Lung (tissue), 11 donors: ENCODE measurements at regions not wholly inside any gene's neighbourhood (a gene's known extent, or its start where the extent isn't known, plus 50 kb on each side); places are given as distances from the start of the nearest gene placed in this dataset.
A peak's percentile ranks its signal among the peaks of the same experiment; 100 is the strongest.

Experiments
- ATAC-seq: fragments of 200-7000 bp; cut with Tn5 transposase; one replicate; pipeline ENCODE4 v1.9.1; 2020; ENCODE audit warnings: moderate number of reproducible peaks; ENCODE audit not compliant: insufficient read depth, low FRiP score
- DNase-seq, 3 donors: peaks; one replicate each; pipeline ENCODE4 v3.0.0-alpha.2; 2013 to 2017
- H3K27ac ChIP-seq, 2 donors: one replicate each; pipeline ENCODE4 v1.5.1; 2013; ENCODE audit warnings: mild to moderate bottlenecking in 2 of 2, moderate library complexity in 2 of 2, control low read depth in 1 of 2, inconsistent platforms in 1 of 2, low read depth in 1 of 2, low read length in 1 of 2
- H3K27me3 ChIP-seq, 3 donors: one replicate each; pipeline ENCODE4 v1.5.1; 2013; ENCODE audit warnings: low read length in 2 of 3; ENCODE audit not compliant: control insufficient read depth in 3 of 3, insufficient read depth in 3 of 3
- H3K36me3 ChIP-seq, 4 donors: one replicate each; pipeline ENCODE4 v1.5.1; 2013; ENCODE audit warnings: low read length in 4 of 4, mild to moderate bottlenecking in 1 of 4, moderate library complexity in 1 of 4; ENCODE audit not compliant: control insufficient read depth in 4 of 4, insufficient read depth in 4 of 4
- H3K4me1 ChIP-seq, 5 donors: one replicate each; pipeline ENCODE4 v1.5.1; 2013; ENCODE audit warnings: low read length in 5 of 5, mild to moderate bottlenecking in 2 of 5, moderate library complexity in 1 of 5; ENCODE audit not compliant: control insufficient read depth in 5 of 5, insufficient read depth in 5 of 5
- H3K4me3 ChIP-seq: one replicate; pipeline ENCODE4 v1.5.1; 2013; ENCODE audit warnings: mild to moderate bottlenecking, control low read depth, moderate library complexity
- H3K9ac ChIP-seq, 2 donors: one replicate each; pipeline ENCODE4 v1.5.1; 2013; ENCODE audit warnings: low read length in 2 of 2, control low read depth in 1 of 2; ENCODE audit not compliant: insufficient read depth in 1 of 2
- H3K9me3 ChIP-seq, 4 donors: one replicate each; pipeline ENCODE4 v1.5.1; 2013; ENCODE audit warnings: low read length in 3 of 4, mild to moderate bottlenecking in 1 of 4, moderate library complexity in 1 of 4; ENCODE audit not compliant: control insufficient read depth in 4 of 4, insufficient read depth in 3 of 4
- WGBS, 2 donors: extraction: QIAGEN DNeasy Blood & Tissue Kit; methylation state at CpG; one replicate each; pipeline ENCODE4 v1.1.7; 2013; 5-methylcytosine and 5-hydroxymethylcytosine counted together
- TF ChIP-seq, protein P1 (sequence below): IDR thresholded peaks from 2 replicates; pipeline ENCODE4 v1.5.1; 2012; ENCODE audit warnings: mild to moderate bottlenecking; ENCODE audit errors: control extremely low read depth, extremely low read depth
- donor health status: control.
- donor health status: control.
- donor health status: Bipolar disorder and iron deficiency.
- donor health status: healthy.
- donor health status: DM: yes; HTN: yes; CAD: no.

DNA sequence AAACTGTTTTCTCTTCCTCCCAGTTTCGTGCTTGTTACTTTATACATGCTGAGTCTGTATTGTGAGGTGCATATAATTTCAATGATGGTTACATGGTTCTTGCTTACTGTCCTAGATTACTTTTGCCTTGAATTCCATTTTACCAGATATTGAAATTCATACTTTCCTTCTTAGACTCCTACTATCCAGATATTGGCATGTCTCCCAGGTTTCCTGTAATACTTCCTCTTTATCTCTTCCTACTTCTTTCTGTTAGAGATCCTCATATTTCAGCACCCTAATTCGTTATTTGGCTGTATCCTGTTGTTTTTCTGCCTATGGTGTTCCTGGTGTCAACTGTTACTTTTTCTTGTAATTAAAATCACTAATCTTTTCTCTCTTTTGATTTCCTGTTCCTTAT, 522.1 kb downstream of the CCDC171 start:
- peaks cover 0 to 7% (median 2%) of the 10 kb centered on the region in 4 donors for H3K9me3 ChIP-seq
- peaks cover 0 to 11% (median 0%) of the 10 kb centered on the region in 5 donors for H3K4me1 ChIP-seq
- H3K9ac ChIP-seq: no peak overlapping the region
- no peaks in the 10 kb centered on the region for H3K27me3 ChIP-seq
- no peak overlapping the region for H3K4me3 ChIP-seq
- H3K36me3 ChIP-seq: no peaks in the 10 kb centered on the region
- no peak overlapping the region for H3K27ac ChIP-seq
- TF ChIP-seq, protein P1, sequence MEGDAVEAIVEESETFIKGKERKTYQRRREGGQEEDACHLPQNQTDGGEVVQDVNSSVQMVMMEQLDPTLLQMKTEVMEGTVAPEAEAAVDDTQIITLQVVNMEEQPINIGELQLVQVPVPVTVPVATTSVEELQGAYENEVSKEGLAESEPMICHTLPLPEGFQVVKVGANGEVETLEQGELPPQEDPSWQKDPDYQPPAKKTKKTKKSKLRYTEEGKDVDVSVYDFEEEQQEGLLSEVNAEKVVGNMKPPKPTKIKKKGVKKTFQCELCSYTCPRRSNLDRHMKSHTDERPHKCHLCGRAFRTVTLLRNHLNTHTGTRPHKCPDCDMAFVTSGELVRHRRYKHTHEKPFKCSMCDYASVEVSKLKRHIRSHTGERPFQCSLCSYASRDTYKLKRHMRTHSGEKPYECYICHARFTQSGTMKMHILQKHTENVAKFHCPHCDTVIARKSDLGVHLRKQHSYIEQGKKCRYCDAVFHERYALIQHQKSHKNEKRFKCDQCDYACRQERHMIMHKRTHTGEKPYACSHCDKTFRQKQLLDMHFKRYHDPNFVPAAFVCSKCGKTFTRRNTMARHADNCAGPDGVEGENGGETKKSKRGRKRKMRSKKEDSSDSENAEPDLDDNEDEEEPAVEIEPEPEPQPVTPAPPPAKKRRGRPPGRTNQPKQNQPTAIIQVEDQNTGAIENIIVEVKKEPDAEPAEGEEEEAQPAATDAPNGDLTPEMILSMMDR: no peak
- ATAC-seq (no peak), DNase-seq (peak in 2 of 3 donors; percentile 57 to 73)
- 16 to 25% methylated on average over 2 of the region's 2 CpGs for WGBS, 2 donors

GRCh38 chr9:16075696-16076095, 522.9 kb downstream of the CCDC171 start:
- 72 to 84% methylated on average over 1 of the region's 1 CpG for WGBS, 2 donors
- TF ChIP-seq, protein P1: no peak
- Histone ChIP-seq H3K4me3 (no peak overlapping the region), H3K27me3 (no peaks in the 10 kb centered on the region), H3K9me3 (peaks cover 0 to 7% (median 2%) of the 10 kb centered on the region in 4 donors), H3K27ac (no peak overlapping the region), H3K4me1 (peaks cover 0 to 6% (median 0%) of the 10 kb centered on the region in 5 donors), H3K36me3 (no peaks in the 10 kb centered on the region), H3K9ac (no peak overlapping the region)
- DNase-seq (no peak), ATAC-seq (no peak)

DNA sequence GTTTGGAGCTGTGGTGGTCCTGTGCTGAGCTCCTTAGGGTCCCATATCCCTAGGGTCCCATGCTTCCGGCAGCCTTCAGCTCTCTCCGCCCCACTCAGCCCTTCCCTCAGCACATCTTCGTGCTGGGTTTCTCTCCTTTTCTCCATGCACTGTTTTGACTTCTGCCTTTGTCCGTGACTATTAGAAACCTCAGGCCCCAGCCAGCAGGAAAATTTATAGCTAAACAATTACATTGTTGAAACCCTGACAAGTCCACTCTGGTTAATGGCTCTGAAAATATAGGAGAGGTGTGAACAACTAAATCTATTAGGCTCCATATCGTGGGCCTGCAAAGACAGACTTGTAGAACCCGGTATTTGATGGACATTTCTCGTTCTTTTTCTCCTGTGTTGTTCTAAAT, 523.7 kb downstream of the CCDC171 start:
- Histone ChIP-seq H3K4me3 (no peak overlapping the region), H3K4me1 (peaks cover 0 to 6% (median 0%) of the 10 kb centered on the region in 5 donors), H3K9ac (no peak overlapping the region), H3K27ac (no peak overlapping the region), H3K36me3 (no peaks in the 10 kb centered on the region), H3K27me3 (no peaks in the 10 kb centered on the region), H3K9me3 (peaks cover 0 to 4% (median 1%) of the 10 kb centered on the region in 4 donors)
- 91 to 96% methylated on average over 7 of the region's 7 CpGs for WGBS, 2 donors
- TF ChIP-seq, protein P1: no peak
- DNase-seq: no peak
- no peak for ATAC-seq

DNA sequence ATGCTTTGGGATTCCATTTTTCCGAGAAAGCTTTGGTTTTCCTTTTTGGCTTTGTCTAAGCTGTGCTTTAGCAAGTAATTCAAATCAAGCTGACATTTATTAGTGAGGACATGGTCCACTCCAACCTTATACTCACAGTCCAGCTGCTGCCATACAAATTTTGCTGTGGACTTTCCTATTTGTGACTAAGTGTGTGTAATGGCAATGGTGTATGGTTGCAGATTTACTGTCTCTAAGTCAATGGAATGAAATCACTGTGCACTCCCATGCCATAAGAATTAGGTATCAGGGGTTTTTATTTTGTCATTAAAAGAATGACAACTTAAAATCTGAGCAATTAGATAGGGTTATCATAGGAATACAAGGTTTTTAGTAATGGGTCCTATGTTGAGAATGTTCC, 530.0 kb downstream of the CCDC171 start:
- WGBS, 2 donors: 94 to 97% methylated on average over 1 of the region's 1 CpG

More for the DNA sequence above, 530.0 kb downstream of the CCDC171 start:
- Histone ChIP-seq H3K27me3 (no peaks in the 10 kb centered on the region), H3K9ac (no peak overlapping the region), H3K4me1 (no peaks in the 10 kb centered on the region), H3K36me3 (no peaks in the 10 kb centered on the region), H3K27ac (no peak overlapping the region), H3K9me3 (peaks cover 0 to 2% (median 0%) of the 10 kb centered on the region in 4 donors), H3K4me3 (no peak overlapping the region)
- no peak for ATAC-seq
- TF ChIP-seq, protein P1: no peak
- DNase-seq: no peak
